Esophagus muscularis mucosa (tissue), 3 donors: ENCODE measurements at regions not wholly inside any gene's neighbourhood (a gene's known extent, or its start where the extent isn't known, plus 50 kb on each side); places are given as distances from the start of the nearest gene placed in this dataset.

Source experiments
- POLR2A ChIP-seq: fragments of 450-650 bp; IDR thresholded peaks from one replicate; pipeline ENCODE4 v1.6.1; 2017; ENCODE audit warnings: antibody characterized with exemption, moderate library complexity, mild to moderate bottlenecking, low read depth
- TF ChIP-seq, protein P1 (sequence below), 3 experiments: fragments of 200-600 bp in 2 of 3; fragments of 450-650 bp in 1 of 3; sonication (generic) in 2 of 3; IDR thresholded peaks; one replicate each; pipeline ENCODE4 v1.5.1; 2017 to 2019; ENCODE audit warnings: antibody characterized with exemption in 3 of 3, mild to moderate bottlenecking in 2 of 3, moderate library complexity in 1 of 3

- TF ChIP-seq POLR2A = no peak
- TF ChIP-seq, protein P1, sequence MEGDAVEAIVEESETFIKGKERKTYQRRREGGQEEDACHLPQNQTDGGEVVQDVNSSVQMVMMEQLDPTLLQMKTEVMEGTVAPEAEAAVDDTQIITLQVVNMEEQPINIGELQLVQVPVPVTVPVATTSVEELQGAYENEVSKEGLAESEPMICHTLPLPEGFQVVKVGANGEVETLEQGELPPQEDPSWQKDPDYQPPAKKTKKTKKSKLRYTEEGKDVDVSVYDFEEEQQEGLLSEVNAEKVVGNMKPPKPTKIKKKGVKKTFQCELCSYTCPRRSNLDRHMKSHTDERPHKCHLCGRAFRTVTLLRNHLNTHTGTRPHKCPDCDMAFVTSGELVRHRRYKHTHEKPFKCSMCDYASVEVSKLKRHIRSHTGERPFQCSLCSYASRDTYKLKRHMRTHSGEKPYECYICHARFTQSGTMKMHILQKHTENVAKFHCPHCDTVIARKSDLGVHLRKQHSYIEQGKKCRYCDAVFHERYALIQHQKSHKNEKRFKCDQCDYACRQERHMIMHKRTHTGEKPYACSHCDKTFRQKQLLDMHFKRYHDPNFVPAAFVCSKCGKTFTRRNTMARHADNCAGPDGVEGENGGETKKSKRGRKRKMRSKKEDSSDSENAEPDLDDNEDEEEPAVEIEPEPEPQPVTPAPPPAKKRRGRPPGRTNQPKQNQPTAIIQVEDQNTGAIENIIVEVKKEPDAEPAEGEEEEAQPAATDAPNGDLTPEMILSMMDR (IDR thresholded peaks at IDR 0.05) = no peak
These were observed 146.1 kb upstream of the C11orf87 start for GRCh38 chr11:109275931-109276330.
